ENCODE measurements at regions not wholly inside any gene's neighbourhood (a gene's known extent, or its start where the extent isn't known, plus 50 kb on each side); places are given as distances from the start of the nearest gene placed in this dataset.

- TF ChIP-seq CTCF (IDR thresholded peaks at IDR 0.05) (no peak), POLR2A (IDR thresholded peaks at IDR 0.05) (no peak)
Measured at GRCh38 chr20:62591122-62591468, 51.2 kb upstream of the SLCO4A1 start.

Measured in uterus (tissue), 2 donors.